SK-N-SH treated with all-trans-retinoic acid at 6 μM for 48 hours (cell line): ENCODE measurements at regions not wholly inside any gene's neighbourhood (a gene's known extent, or its start where the extent isn't known, plus 50 kb on each side); places are given as distances from the start of the nearest gene placed in this dataset.

ENCODE experiments used
- ATAC-seq: fragments of 200-7000 bp; cut with Tn5 transposase; 3 replicates; pipeline ENCODE4 v1.9.1; 2020; ENCODE audit warnings: mild to moderate bottlenecking, moderate library complexity
- CSDC2 ChIP-seq: fragments of 250-450 bp; sonication (Bioruptor Pico); IDR thresholded peaks from 2 replicates; pipeline ENCODE4 v1.5.0; 2020; ENCODE audit warnings: mild to moderate bottlenecking, moderate library complexity
- GLIS3 ChIP-seq: fragments of 250-450 bp; sonication (Bioruptor Pico); IDR thresholded peaks from 2 replicates; pipeline ENCODE4 v1.5.0; 2020; ENCODE audit warnings: mild to moderate bottlenecking, moderate library complexity
- RARB ChIP-seq: fragments of 250-450 bp; sonication (Bioruptor Pico); IDR thresholded peaks from 2 replicates; pipeline ENCODE4 v1.8.0; 2021; ENCODE audit warnings: mild to moderate bottlenecking, moderate library complexity
- SNAI2 ChIP-seq: fragments of 250-450 bp; sonication (Bioruptor Pico); IDR thresholded peaks from 2 replicates; pipeline ENCODE4 v1.5.0; 2020; ENCODE audit warnings: mild to moderate bottlenecking, moderate library complexity
- TCF4 ChIP-seq: fragments of 250-450 bp; sonication (Bioruptor Pico); IDR thresholded peaks from 2 replicates; pipeline ENCODE4 v1.8.0; 2021; ENCODE audit warnings: mild to moderate bottlenecking, moderate library complexity, borderline replicate concordance
- TOX ChIP-seq: fragments of 250-450 bp; sonication (Bioruptor Pico); IDR thresholded peaks from 2 replicates; pipeline ENCODE4 v1.8.0; 2021; ENCODE audit warnings: mild to moderate bottlenecking, moderate library complexity, borderline replicate concordance
- ZC3H10 ChIP-seq: fragments of 250-450 bp; sonication (Bioruptor Pico); IDR thresholded peaks from 2 replicates; pipeline ENCODE4 v1.5.1; 2021; ENCODE audit warnings: mild to moderate bottlenecking, moderate library complexity
- ZNF565 ChIP-seq: fragments of 450-650 bp; formaldehyde crosslinking; conservative IDR thresholded peaks from 2 replicates; pipeline ENCODE4 v1.5.0; 2020; ENCODE audit warnings: low read depth, mild to moderate bottlenecking, moderate library complexity
- ZNF70 ChIP-seq: fragments of 450-650 bp; formaldehyde crosslinking; IDR thresholded peaks from 2 replicates; pipeline ENCODE4 v1.5.0; 2020; ENCODE audit warnings: mild to moderate bottlenecking, moderate library complexity
- ZNF8 ChIP-seq: fragments of 450-650 bp; formaldehyde crosslinking; IDR thresholded peaks from 2 replicates; pipeline ENCODE4 v1.5.0; 2020; ENCODE audit warnings: mild to moderate bottlenecking, moderate library complexity
- TF ChIP-seq, protein P1 (sequence below): fragments of 250-450 bp; sonication (Bioruptor Pico); IDR thresholded peaks from 2 replicates; pipeline ENCODE4 v1.8.0; 2021; ENCODE audit warnings: low read depth, mild to moderate bottlenecking, moderate library complexity, borderline replicate concordance
- TF ChIP-seq, protein P2 (sequence below): fragments of 250-450 bp; sonication (Bioruptor Pico); IDR thresholded peaks from 2 replicates; pipeline ENCODE4 v1.8.0; 2020; ENCODE audit warnings: mild to moderate bottlenecking, moderate library complexity, borderline replicate concordance
- TF ChIP-seq, protein P3 (sequence below): fragments of 250-450 bp; sonication (Bioruptor Pico); IDR thresholded peaks from 2 replicates; pipeline ENCODE4 v1.5.0; 2020; ENCODE audit warnings: mild to moderate bottlenecking, moderate library complexity
- TF ChIP-seq, protein P4 (sequence below): fragments of 250-450 bp; sonication (Bioruptor Pico); IDR thresholded peaks from 2 replicates; pipeline ENCODE4 v1.5.1; 2021; ENCODE audit warnings: mild to moderate bottlenecking, moderate library complexity
- TF ChIP-seq, protein P5 (sequence below): fragments of 250-450 bp; sonication (Bioruptor Pico); IDR thresholded peaks from 2 replicates; pipeline ENCODE4 v1.5.1; 2020; ENCODE audit warnings: low read depth, mild to moderate bottlenecking, moderate library complexity

DNA sequence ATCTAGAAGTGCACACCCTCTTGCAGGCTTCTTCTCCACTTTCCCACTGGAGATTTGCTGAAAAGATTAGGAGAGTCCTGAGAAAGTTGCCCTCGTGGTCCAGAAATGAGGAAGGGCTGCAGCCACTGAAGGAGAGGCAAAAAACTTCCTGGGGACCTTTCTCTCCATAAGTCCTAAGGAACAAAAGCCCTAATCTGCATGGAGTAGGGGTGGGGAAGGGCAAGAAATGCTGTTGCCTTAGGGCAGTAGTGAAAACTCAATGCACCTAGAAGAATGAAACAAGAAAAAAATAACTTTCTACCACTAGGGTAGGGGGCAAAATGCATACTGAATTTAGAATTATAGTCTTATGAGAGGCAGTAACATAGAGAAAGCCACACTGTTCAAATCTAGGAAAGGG is 1408.8 kb downstream of the PCDH19 start:
- ATAC-seq, result no peak
- TF ChIP-seq TOX (CRISPR knock-in tag), result no peak
- TF ChIP-seq, protein P1, sequence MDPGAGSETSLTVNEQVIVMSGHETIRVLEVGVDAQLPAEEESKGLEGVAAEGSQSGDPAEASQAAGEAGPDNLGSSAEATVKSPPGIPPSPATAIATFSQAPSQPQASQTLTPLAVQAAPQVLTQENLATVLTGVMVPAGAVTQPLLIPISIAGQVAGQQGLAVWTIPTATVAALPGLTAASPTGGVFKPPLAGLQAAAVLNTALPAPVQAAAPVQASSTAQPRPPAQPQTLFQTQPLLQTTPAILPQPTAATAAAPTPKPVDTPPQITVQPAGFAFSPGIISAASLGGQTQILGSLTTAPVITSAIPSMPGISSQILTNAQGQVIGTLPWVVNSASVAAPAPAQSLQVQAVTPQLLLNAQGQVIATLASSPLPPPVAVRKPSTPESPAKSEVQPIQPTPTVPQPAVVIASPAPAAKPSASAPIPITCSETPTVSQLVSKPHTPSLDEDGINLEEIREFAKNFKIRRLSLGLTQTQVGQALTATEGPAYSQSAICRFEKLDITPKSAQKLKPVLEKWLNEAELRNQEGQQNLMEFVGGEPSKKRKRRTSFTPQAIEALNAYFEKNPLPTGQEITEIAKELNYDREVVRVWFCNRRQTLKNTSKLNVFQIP, result no peak
- TF ChIP-seq SNAI2, result no peak
- TF ChIP-seq ZNF565 (CRISPR knock-in tag), result no peak
- TF ChIP-seq, protein P2, sequence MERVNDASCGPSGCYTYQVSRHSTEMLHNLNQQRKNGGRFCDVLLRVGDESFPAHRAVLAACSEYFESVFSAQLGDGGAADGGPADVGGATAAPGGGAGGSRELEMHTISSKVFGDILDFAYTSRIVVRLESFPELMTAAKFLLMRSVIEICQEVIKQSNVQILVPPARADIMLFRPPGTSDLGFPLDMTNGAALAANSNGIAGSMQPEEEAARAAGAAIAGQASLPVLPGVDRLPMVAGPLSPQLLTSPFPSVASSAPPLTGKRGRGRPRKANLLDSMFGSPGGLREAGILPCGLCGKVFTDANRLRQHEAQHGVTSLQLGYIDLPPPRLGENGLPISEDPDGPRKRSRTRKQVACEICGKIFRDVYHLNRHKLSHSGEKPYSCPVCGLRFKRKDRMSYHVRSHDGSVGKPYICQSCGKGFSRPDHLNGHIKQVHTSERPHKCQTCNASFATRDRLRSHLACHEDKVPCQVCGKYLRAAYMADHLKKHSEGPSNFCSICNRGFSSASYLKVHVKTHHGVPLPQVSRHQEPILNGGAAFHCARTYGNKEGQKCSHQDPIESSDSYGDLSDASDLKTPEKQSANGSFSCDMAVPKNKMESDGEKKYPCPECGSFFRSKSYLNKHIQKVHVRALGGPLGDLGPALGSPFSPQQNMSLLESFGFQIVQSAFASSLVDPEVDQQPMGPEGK, result no peak
- no peak for TF ChIP-seq GLIS3 (CRISPR knock-in tag)
- TF ChIP-seq, protein P3, sequence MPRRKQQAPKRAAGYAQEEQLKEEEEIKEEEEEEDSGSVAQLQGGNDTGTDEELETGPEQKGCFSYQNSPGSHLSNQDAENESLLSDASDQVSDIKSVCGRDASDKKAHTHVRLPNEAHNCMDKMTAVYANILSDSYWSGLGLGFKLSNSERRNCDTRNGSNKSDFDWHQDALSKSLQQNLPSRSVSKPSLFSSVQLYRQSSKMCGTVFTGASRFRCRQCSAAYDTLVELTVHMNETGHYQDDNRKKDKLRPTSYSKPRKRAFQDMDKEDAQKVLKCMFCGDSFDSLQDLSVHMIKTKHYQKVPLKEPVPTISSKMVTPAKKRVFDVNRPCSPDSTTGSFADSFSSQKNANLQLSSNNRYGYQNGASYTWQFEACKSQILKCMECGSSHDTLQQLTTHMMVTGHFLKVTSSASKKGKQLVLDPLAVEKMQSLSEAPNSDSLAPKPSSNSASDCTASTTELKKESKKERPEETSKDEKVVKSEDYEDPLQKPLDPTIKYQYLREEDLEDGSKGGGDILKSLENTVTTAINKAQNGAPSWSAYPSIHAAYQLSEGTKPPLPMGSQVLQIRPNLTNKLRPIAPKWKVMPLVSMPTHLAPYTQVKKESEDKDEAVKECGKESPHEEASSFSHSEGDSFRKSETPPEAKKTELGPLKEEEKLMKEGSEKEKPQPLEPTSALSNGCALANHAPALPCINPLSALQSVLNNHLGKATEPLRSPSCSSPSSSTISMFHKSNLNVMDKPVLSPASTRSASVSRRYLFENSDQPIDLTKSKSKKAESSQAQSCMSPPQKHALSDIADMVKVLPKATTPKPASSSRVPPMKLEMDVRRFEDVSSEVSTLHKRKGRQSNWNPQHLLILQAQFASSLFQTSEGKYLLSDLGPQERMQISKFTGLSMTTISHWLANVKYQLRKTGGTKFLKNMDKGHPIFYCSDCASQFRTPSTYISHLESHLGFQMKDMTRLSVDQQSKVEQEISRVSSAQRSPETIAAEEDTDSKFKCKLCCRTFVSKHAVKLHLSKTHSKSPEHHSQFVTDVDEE (CRISPR knock-in tag), result no peak
- no peak for TF ChIP-seq RARB (CRISPR knock-in tag)
- TF ChIP-seq ZC3H10, result no peak
- TF ChIP-seq, protein P4, sequence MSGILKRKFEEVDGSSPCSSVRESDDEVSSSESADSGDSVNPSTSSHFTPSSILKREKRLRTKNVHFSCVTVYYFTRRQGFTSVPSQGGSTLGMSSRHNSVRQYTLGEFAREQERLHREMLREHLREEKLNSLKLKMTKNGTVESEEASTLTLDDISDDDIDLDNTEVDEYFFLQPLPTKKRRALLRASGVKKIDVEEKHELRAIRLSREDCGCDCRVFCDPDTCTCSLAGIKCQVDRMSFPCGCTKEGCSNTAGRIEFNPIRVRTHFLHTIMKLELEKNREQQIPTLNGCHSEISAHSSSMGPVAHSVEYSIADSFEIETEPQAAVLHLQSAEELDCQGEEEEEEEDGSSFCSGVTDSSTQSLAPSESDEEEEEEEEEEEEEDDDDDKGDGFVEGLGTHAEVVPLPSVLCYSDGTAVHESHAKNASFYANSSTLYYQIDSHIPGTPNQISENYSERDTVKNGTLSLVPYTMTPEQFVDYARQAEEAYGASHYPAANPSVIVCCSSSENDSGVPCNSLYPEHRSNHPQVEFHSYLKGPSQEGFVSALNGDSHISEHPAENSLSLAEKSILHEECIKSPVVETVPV (CRISPR knock-in tag), result no peak

DNA sequence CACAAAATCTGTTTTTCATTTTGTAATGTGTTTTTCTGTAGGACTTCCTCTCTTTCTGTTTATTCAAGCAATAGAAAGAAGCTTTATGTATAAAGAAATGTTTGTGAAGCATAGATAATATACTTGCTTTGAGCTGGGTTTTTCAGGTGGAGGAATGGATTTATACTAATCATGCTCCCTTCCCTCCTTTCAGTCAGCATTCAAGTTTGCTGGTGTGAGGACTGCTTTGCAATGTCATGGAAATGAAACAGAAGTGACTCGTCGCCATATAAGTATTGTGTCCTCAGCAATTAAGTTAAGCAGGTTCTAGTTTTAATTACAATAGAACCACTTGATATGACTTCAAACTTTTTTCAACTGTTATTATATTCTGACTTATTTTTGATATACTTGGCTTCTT is 1447.1 kb downstream of the PCDH19 start:
- no peak for ATAC-seq
- TF ChIP-seq RARB (CRISPR knock-in tag) (no peak), ZNF8 (CRISPR knock-in tag) (no peak), ZNF70 (CRISPR knock-in tag) (no peak), CSDC2 (CRISPR knock-in tag) (no peak), TCF4 (CRISPR knock-in tag) (no peak), ZC3H10 (no peak)
- TF ChIP-seq, protein P3 (CRISPR knock-in tag), result no peak
- TF ChIP-seq, protein P5, sequence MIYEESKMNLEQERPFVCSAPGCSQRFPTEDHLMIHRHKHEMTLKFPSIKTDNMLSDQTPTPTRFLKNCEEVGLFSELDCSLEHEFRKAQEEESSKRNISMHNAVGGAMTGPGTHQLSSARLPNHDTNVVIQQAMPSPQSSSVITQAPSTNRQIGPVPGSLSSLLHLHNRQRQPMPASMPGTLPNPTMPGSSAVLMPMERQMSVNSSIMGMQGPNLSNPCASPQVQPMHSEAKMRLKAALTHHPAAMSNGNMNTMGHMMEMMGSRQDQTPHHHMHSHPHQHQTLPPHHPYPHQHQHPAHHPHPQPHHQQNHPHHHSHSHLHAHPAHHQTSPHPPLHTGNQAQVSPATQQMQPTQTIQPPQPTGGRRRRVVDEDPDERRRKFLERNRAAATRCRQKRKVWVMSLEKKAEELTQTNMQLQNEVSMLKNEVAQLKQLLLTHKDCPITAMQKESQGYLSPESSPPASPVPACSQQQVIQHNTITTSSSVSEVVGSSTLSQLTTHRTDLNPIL (CRISPR knock-in tag), result no peak
- TF ChIP-seq, protein P4 (CRISPR knock-in tag), result no peak
- TF ChIP-seq, protein P2, result no peak
